ENCODE measurements at regions not wholly inside any gene's neighbourhood (a gene's known extent, or its start where the extent isn't known, plus 50 kb on each side); places are given as distances from the start of the nearest gene placed in this dataset.

- no peak for TF ChIP-seq RAD21 (IDR thresholded peaks at IDR 0.05 in 1 of 2, conservative IDR thresholded peaks at IDR 0.05 in 1 of 2; ENCODE audit: low read depth in 2 of 2, low read length in 2 of 2)
Observed at GRCh38 chr2:12978066-12978835, 261.5 kb downstream of the TRIB2 start (continued).

Data from H1 (cell line).